MM.1S (cell line): ENCODE measurements at regions not wholly inside any gene's neighbourhood (a gene's known extent, or its start where the extent isn't known, plus 50 kb on each side); places are given as distances from the start of the nearest gene placed in this dataset.

Source experiments
- DNase-seq: peaks from one replicate; pipeline ENCODE4 v3.0.0-alpha.2; 2015
- H2AFZ ChIP-seq: fragments of 300-600 bp; sonication (generic); 2 replicates; pipeline ENCODE4 v1.6.0; 2016; ENCODE audit warnings: antibody characterized with exemption, low read length
- H3F3A ChIP-seq: fragments of 300-600 bp; sonication (generic); 2 replicates; pipeline ENCODE4 v1.6.1; 2016; ENCODE audit warnings: mild to moderate bottlenecking, antibody characterized with exemption, low read length, moderate library complexity, mixed read lengths; ENCODE audit not compliant: insufficient read depth
- H3K27ac ChIP-seq: fragments of 300-600 bp; sonication (generic); 2 replicates; pipeline ENCODE4 v1.5.1; 2016; ENCODE audit warnings: mild to moderate bottlenecking, low read length
- H3K27me3 ChIP-seq: fragments of 300-600 bp; sonication (generic); replicated peaks from 2 replicates; pipeline ENCODE4 v1.6.0; 2016; ENCODE audit warnings: low read length; ENCODE audit not compliant: insufficient read depth
- H3K36me3 ChIP-seq: fragments of 300-600 bp; sonication (generic); replicated peaks from 2 replicates; pipeline ENCODE4 v1.6.1; 2016; ENCODE audit warnings: mild to moderate bottlenecking, low read length, mixed read lengths; ENCODE audit not compliant: insufficient read depth
- H3K4me1 ChIP-seq: fragments of 300-600 bp; sonication (generic); 2 replicates; pipeline ENCODE4 v1.6.1; 2016; ENCODE audit warnings: low read length, mixed read lengths
- H3K4me2 ChIP-seq: fragments of 300-600 bp; sonication (generic); 2 replicates; pipeline ENCODE4 v1.6.0; 2016; ENCODE audit warnings: low read depth, low read length
- H3K4me3 ChIP-seq: fragments of 300-600 bp; sonication (generic); 2 replicates; pipeline ENCODE4 v1.5.1; 2016; ENCODE audit warnings: low read length, mixed read lengths
- H3K79me2 ChIP-seq: fragments of 300-600 bp; sonication (generic); 2 replicates; pipeline ENCODE4 v1.6.1; 2016; ENCODE audit warnings: mixed run types, low read length, mixed read lengths
- H3K9ac ChIP-seq: fragments of 300-600 bp; sonication (generic); 2 replicates; pipeline ENCODE4 v1.6.1; 2016; ENCODE audit warnings: low read length, mixed read lengths
- H3K9me2 ChIP-seq: fragments of 300-600 bp; sonication (generic); replicated peaks from 2 replicates; pipeline ENCODE4 v1.6.1; 2016; ENCODE audit warnings: mild to moderate bottlenecking, low read length, mixed read lengths; ENCODE audit not compliant: insufficient read depth
- H3K9me3 ChIP-seq: fragments of 300-600 bp; sonication (generic); replicated peaks from 2 replicates; pipeline ENCODE4 v1.6.1; 2016; ENCODE audit warnings: mild to moderate bottlenecking, low read length, mixed read lengths; ENCODE audit not compliant: insufficient read depth
- H4K20me1 ChIP-seq: fragments of 300-600 bp; sonication (generic); 2 replicates; pipeline ENCODE4 v1.6.1; 2016; ENCODE audit warnings: mild to moderate bottlenecking, low read length, moderate library complexity, mixed read lengths; ENCODE audit not compliant: insufficient read depth
- EZH2 ChIP-seq: fragments of 300-600 bp; sonication (generic); optimal IDR thresholded peaks from 2 replicates; pipeline ENCODE3; 2017; ENCODE audit warnings: low read depth, mild to moderate bottlenecking, antibody characterized with exemption, low read length, mixed read lengths
- EZH2phosphoT487 ChIP-seq: fragments of 300-600 bp; sonication (generic); IDR thresholded peaks from 2 replicates; pipeline ENCODE4 v1.6.1; 2018; ENCODE audit warnings: antibody characterized with exemption, low read length
- TF ChIP-seq, protein P1 (sequence below): fragments of 300-600 bp; sonication (generic); IDR thresholded peaks from 2 replicates; pipeline ENCODE4 v1.5.1; 2016; ENCODE audit warnings: antibody characterized with exemption, low read length, mixed read lengths

DNA sequence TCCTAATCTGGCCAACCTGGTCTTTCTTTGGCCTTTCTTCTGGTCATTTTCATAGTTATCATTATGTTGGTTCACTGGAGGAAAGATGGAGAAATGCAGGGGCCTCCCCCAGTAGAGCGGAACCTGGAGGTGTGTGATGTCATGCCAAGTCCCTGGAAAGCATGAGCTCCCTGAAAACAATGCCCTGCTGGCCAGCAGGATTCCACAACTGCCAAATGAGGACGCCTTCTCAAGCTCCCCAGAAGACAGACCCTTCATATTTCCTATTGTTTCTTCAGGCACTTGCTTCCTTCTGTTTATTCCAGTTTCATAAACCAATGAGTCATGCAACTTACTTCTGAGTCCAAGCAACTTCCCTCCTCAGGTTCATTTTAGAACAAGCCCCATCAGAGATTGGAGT, 339.0 kb downstream of the GATA3 start:
- Histone ChIP-seq H3K36me3 (no peaks in the 10 kb centered on the region), H2AFZ (no peak overlapping the region), H4K20me1 (no peaks in the 10 kb centered on the region), H3K9me2 (no peaks in the 10 kb centered on the region), H3K4me2 (no peak overlapping the region), H3K27me3 (no peaks in the 10 kb centered on the region), H3F3A (no peaks in the 10 kb centered on the region), H3K9me3 (no peaks in the 10 kb centered on the region), H3K79me2 (no peaks in the 10 kb centered on the region), H3K4me1 (no peaks in the 10 kb centered on the region), H3K4me3 (no peak overlapping the region), H3K27ac (no peak overlapping the region), H3K9ac (no peak overlapping the region)
- no peak for DNase-seq
- TF ChIP-seq, protein P1, sequence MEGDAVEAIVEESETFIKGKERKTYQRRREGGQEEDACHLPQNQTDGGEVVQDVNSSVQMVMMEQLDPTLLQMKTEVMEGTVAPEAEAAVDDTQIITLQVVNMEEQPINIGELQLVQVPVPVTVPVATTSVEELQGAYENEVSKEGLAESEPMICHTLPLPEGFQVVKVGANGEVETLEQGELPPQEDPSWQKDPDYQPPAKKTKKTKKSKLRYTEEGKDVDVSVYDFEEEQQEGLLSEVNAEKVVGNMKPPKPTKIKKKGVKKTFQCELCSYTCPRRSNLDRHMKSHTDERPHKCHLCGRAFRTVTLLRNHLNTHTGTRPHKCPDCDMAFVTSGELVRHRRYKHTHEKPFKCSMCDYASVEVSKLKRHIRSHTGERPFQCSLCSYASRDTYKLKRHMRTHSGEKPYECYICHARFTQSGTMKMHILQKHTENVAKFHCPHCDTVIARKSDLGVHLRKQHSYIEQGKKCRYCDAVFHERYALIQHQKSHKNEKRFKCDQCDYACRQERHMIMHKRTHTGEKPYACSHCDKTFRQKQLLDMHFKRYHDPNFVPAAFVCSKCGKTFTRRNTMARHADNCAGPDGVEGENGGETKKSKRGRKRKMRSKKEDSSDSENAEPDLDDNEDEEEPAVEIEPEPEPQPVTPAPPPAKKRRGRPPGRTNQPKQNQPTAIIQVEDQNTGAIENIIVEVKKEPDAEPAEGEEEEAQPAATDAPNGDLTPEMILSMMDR = no peak
- TF ChIP-seq EZH2 (no peak), EZH2phosphoT487 (no peak)

- H3F3A ChIP-seq = no peaks in the 10 kb centered on the region
- H3K4me1 ChIP-seq = no peaks in the 10 kb centered on the region
- H3K9ac ChIP-seq = no peak overlapping the region
- no peaks in the 10 kb centered on the region for H4K20me1 ChIP-seq
- DNase-seq = no peak
- H3K27me3 ChIP-seq = no peaks in the 10 kb centered on the region
- H3K9me3 ChIP-seq = no peaks in the 10 kb centered on the region
- no peaks in the 10 kb centered on the region for H3K9me2 ChIP-seq
- H3K36me3 ChIP-seq = no peaks in the 10 kb centered on the region
- no peak overlapping the region for H3K4me2 ChIP-seq
- H3K27ac ChIP-seq = no peak overlapping the region
- TF ChIP-seq EZH2 (no peak), EZH2phosphoT487 (no peak)
- TF ChIP-seq, protein P1 = no peak
- no peak overlapping the region for H2AFZ ChIP-seq
- H3K4me3 ChIP-seq = no peak overlapping the region
- H3K79me2 ChIP-seq = no peaks in the 10 kb centered on the region
Observed at GRCh38 chr10:8396675-8397074, 342.2 kb downstream of the GATA3 start.

- no peak overlapping the region for H3K4me3 ChIP-seq
- H3K27me3 ChIP-seq = no peaks in the 10 kb centered on the region
- 0 out of 2 replicates have a peak, but pooled peaks cover 3% of the 10 kb centered on the region for H3F3A ChIP-seq
- H4K20me1 ChIP-seq = no peaks in the 10 kb centered on the region
- peaks cover 7% of the 10 kb centered on the region for H3K4me1 ChIP-seq
- no peak overlapping the region for H2AFZ ChIP-seq
- H3K36me3 ChIP-seq = no peaks in the 10 kb centered on the region
- DNase-seq = no peak
- H3K27ac ChIP-seq = no peak overlapping the region
- no peaks in the 10 kb centered on the region for H3K9me2 ChIP-seq
- H3K79me2 ChIP-seq = no peaks in the 10 kb centered on the region
- no peak overlapping the region for H3K9ac ChIP-seq
- no peak overlapping the region for H3K4me2 ChIP-seq
- H3K9me3 ChIP-seq = no peaks in the 10 kb centered on the region
- TF ChIP-seq, protein P1 = no peak
- TF ChIP-seq EZH2phosphoT487 (no peak), EZH2 (no peak)
Observed at GRCh38 chr10:8398771-8399170, 344.3 kb downstream of the GATA3 start.
